ENCODE measurements at regions not wholly inside any gene's neighbourhood (a gene's known extent, or its start where the extent isn't known, plus 50 kb on each side); places are given as distances from the start of the nearest gene placed in this dataset.

- no peak for DNase-seq (ENCODE audit: low read depth)
- no peaks in the 10 kb centered on the region for H3K27me3 ChIP-seq (replicated peaks; ENCODE audit: control insufficient read depth, insufficient read depth, low read length)
- H3K36me3 ChIP-seq (ENCODE audit: control insufficient read depth, insufficient read depth, low read length, severe bottlenecking) = no peaks in the 10 kb centered on the region
- no peaks in the 10 kb centered on the region for H3K9me3 ChIP-seq (ENCODE audit: control insufficient read depth, low read length)
- peaks cover 4% of the 10 kb centered on the region for H3K4me1 ChIP-seq (ENCODE audit: control insufficient read depth, insufficient read depth, low read length)
- no peak overlapping the region for H3K4me3 ChIP-seq (ENCODE audit: low read length)
- no peak overlapping the region for H3K9ac ChIP-seq (ENCODE audit: low read length)
Measured at GRCh38 chr13:21321269-21321668, 137.8 kb downstream of the ZDHHC20 start.

GRCh38 chr13:21322327-21322965 is 136.7 kb downstream of the ZDHHC20 start:
- H3K4me3 ChIP-seq (ENCODE audit: low read length) = no peak overlapping the region
- no peaks in the 10 kb centered on the region for H3K9me3 ChIP-seq (ENCODE audit: control insufficient read depth, low read length)
- no peak overlapping the region for H3K9ac ChIP-seq (ENCODE audit: low read length)
- no peak for DNase-seq (ENCODE audit: low read depth)
- no peaks in the 10 kb centered on the region for H3K27me3 ChIP-seq (replicated peaks; ENCODE audit: control insufficient read depth, insufficient read depth, low read length)
- H3K36me3 ChIP-seq (ENCODE audit: control insufficient read depth, insufficient read depth, low read length, severe bottlenecking) = no peaks in the 10 kb centered on the region
- H3K4me1 ChIP-seq (ENCODE audit: control insufficient read depth, insufficient read depth, low read length) = peaks cover 4% of the 10 kb centered on the region

Data from adipocyte (in vitro differentiated cells).